NCI-H1417 (cell line): ENCODE measurements at regions not wholly inside any gene's neighbourhood (a gene's known extent, or its start where the extent isn't known, plus 50 kb on each side); places are given as distances from the start of the nearest gene placed in this dataset.

Experiments
- DNase-seq, 3 experiments: peaks; one replicate each; lab custom pipeline; 2025; lab: John Stamatoyannopoulos, UW

DNA sequence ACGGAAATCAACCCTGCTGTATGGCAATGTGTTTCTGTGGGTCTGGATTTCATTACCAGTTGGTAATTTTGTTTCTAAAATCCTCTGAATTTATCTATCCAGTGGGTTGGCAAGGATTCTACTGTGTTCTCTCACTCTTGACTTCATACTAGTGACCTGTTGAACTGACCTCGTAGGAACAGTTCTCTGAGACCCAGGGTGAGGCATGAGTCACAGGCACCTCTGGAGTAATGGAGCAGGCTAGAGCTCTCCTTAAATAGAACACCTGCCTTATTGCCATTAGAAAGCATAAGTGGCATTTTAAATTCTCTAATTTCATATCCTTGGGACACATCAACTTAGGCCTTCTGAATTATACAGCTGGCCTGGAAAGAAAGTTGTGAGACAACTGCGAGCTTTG is 258.3 kb upstream of the NAV3 start:
- DNase-seq: peak in 2 of 3 experiments; percentile 29 to 78

- DNase-seq: no peak
Observed at GRCh38 chr12:77571768-77572167, 258.9 kb upstream of the NAV3 start.

DNA sequence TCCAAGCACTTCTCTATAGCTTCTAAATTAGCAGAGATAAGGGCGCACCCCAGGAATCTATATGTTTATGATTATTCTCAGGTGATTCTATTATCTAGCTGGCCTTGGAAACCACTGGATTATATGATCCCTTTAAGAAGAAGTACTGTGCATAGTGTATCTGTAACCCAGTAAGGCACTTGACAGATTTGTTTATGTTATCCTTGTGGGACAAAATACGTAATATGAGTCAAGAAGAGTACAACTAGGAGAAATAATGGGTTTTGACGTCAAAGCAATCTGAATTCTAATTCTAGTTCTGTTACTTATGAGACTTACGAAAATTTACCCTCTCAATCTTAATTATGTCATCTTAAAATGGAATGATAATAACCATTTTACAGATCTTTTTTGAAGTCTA is 259.6 kb upstream of the NAV3 start:
- DNase-seq: peak in 1 of 3 experiments; percentile 19

GRCh38 chr12:77569876-77570275 is 260.8 kb upstream of the NAV3 start:
- DNase-seq: no peak

DNA sequence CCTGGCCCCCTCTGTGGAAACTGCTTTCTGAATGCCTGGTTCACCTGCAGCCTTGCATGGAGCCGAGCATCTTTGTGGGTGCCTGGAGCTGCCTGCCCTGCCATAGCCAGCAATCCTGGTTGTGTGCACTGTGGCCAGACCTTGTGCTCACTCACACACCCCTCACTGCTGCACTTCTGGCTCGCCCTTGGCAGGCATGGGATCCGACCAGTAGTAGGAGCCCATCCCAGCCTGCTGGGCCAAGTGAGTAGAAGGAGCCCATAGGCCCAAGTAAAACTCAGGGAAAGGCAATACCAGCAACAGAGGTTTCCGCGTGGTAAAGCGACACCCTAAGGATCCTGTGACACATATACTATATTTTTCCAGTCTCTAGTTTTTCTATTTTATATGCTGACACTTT is 270.0 kb upstream of the NAV3 start:
- no peak for DNase-seq

DNA sequence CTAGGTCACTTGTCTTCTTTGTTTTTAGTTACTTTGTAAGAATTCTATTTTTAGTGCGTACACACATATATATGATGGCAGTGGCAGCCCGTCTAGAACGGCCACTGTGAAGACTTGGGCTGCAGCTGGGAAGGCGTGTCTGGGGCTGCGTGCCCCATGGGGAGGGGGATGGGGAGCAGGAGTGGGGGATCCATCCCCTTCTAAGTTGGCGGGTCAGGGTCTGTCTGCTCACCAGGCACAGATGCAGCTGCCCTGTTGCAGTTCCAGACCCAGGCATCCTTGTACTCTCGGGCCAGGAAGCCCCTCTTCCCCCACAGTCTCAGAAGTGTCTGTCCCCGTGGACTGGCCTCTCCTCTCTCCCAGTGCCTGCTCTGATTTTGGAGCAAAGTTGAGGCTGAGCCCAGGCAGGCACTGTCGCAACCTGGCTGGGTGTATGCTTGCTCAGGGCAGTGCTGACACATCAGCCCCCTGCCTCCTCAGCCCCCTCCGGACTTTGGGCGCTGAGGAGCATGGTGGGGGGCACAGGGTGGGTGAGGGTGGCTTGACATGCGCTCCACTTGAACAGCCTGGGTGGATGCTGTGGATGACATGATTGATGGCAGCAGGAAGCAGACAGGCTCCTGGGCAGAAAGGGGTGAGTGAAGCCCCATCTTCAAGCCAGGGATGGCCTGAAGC is 271.2 kb upstream of the NAV3 start:
- no peak for DNase-seq

DNA sequence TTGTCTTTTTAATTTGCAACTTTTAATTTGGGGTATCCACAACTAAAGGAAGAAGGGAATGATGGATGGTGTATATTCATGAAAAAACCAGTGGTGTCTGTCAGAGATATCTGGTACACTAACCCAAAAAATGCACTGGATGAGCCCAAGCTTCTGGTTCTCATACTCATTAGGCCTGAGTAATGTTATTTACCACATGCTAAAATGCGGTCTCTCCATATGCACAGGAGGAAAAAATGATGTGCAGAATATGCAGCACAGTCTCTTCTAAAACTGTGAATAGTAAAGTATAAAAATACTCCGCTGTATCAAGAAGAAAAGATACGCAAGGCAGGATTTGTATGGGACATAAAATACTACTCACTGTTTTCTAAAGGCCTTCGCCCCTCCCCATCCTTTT is 275.6 kb upstream of the NAV3 start:
- no peak for DNase-seq

- peak in 1 of 3 experiments; percentile 11 for DNase-seq
Observed at GRCh38 chr12:77553976-77554619, 276.6 kb upstream of the NAV3 start.

- DNase-seq: peak in 1 of 3 experiments; percentile 20
Observed at GRCh38 chr12:77549383-77550128, 281.1 kb upstream of the NAV3 start.

DNA sequence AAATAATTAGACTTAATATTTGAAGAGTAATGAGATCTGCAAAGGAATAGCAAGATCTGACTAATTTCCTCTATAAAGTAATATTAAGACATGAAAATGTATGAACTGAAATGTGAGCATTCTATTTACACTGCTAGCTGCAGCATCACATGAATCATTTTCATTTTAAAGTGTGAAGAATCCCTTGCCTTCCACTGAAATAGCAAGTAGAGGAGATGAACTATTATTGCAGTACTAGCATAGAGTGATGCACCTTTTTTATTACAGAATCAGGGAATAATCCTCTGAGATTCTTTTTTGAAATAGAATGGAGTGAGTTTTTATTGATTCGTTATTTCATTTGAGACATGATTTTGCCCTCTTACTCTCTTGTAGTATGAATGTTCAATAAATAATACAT is 281.9 kb upstream of the NAV3 start:
- no peak for DNase-seq

GRCh38 chr12:77540097-77540496 is 290.6 kb upstream of the NAV3 start:
- DNase-seq: no peak

DNA sequence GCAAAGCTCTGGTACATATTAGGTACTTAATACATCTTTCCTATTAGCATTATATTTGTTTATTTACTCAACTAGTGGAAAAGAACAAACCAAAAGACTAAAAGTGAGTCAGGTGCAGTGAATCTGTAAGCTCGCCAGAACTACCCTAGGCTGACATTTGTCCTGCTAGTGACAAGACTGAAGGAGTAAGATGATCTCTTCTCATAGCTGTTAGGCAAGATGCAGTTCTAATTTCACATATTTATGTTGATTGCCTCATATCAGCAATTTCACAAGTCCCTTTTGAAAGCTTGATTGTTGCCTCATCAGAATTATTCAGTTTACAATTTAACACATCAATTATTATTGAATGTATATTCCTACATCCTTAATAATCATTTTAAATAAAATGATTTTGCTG is 293.0 kb upstream of the NAV3 start:
- no peak for DNase-seq

DNA sequence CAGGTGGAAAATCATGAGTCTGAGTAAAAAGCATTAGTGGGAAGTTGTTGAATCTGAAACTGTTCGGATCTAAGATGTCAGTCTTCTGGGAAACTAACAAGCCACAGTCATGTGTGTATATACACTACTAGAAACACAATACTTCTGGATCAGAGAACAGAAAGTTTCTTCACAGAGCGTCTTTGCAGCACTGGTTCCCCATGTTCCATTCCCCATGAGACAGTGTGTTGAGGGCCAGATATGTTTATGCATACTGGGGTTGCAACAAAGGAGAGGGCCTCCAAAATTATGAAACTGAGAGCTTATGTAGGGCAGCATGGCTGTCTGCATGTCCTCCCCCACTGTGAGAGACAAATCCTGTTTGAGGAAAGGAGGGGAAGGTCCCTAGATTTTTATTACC is 295.0 kb upstream of the NAV3 start:
- DNase-seq: no peak

GRCh38 chr12:77531912-77532311 is 298.8 kb upstream of the NAV3 start:
- DNase-seq: no peak

- DNase-seq: no peak
Observed at GRCh38 chr12:77522247-77522646, 308.4 kb upstream of the NAV3 start.

GRCh38 chr12:77521508-77522115 is 309.1 kb upstream of the NAV3 start:
- no peak for DNase-seq

GRCh38 chr12:77514511-77514910 is 316.2 kb upstream of the NAV3 start:
- DNase-seq: peak in 2 of 3 experiments; percentile 14 to 40

DNA sequence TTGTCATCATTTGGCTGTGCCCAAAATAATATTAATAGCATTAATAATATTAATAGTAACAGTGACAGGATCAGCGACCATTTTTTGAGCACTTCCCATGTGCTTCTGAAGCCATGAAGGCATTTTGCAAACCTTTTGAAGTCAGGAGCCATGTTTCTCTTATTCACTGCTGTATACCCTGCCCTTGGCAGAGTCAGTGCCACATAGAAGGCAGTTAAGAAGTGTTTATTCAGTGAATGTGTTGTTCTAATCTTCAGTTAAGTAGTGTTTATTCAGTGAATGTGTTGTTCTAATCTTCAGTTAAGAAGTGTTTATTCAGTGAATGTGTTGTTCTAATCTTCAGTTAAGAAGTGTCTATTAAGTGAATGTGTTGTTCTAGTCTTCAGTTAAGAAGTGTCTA is 319.7 kb upstream of the NAV3 start:
- DNase-seq: peak in 1 of 3 experiments; percentile 54

- DNase-seq: peak in 1 of 3 experiments; percentile 23
Observed at GRCh38 chr12:77504466-77504865, 326.2 kb upstream of the NAV3 start.

DNA sequence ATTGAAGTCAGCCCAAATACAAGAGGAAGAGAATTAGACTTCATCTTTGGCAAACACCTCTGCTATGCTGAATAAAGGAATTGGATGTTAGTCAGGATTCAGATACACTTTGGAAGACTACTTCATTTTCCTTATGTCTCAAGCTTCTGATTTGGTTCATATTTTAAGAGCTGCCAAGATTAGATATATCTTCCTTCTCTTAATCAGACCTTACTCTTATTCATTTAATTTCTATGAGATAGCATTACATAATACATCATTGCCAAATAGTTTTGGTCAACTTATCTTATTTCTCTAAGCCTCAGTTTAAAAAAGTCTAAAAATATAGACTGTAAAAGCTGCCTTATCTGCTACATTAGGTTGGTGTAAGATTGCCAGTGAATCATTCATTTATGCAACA is 330.6 kb upstream of the NAV3 start:
- DNase-seq: no peak

GRCh38 chr12:77497647-77498046 is 333.0 kb upstream of the NAV3 start:
- DNase-seq: no peak

DNA sequence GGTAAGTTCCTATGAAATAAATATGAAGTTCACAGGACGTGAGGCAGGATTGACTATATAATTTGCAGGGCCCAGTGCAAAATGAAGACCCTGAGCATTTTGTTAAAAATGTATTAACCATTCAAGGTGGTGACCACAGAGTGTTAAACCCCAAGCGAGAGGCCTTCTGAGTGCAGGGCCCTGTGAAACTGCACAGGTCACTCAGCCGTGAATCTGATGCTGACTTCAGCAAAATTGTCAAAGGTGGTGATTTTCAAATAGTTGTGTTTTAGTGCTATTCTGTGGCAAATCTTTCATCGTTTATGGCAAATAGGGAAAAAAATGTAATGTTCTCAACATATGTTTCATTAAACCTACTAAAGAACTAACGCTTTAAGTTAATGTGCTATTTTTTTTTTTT is 334.0 kb upstream of the NAV3 start:
- no peak for DNase-seq

DNA sequence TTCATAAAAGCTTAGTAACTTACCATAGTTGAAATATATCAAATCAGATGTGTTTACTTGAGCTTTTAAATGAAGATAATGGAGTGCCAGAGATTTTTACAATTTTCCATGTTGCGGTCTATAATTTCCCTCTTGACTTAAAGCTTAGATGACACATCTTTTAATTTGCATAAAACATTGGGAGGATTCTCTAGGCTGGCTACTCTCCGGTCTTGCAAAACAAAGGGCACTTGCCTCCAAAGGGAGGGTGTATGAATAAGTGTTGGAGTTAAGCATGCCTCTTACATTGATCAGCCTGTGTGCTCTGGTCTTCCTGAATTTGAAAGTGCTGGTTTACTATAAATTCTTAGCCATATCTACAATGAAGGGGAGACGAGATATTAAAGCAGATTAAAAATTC is 336.4 kb upstream of the NAV3 start:
- peak in 1 of 3 experiments; percentile 28 for DNase-seq
